SK-N-SH (cell line): ENCODE measurements at regions not wholly inside any gene's neighbourhood (a gene's known extent, or its start where the extent isn't known, plus 50 kb on each side); places are given as distances from the start of the nearest gene placed in this dataset.

Experiments
- CTCF ChIA-PET: fragments of 300-600, 350-600 bp; formaldehyde crosslinking; extraction: SDS; loops from one replicate; lab custom pipeline; 2021; lab: Yijun Ruan, JAX
- POLR2A ChIA-PET: fragments of 350-600 bp; sonication (Branson Sonifier 250); formaldehyde crosslinking; extraction: SDS; loops from one replicate; lab custom pipeline; 2020; ENCODE audit warnings: antibody characterized with exemption, inconsistent platforms; lab: Yijun Ruan, JAX
- DNase-seq: peaks from one replicate; pipeline ENCODE4 v3.0.0; 2012
- H2AFZ ChIP-seq: fragments of 200-600 bp; sonication (generic); 2 replicates; pipeline ENCODE4 v1.8.1; 2016; ENCODE audit warnings: antibody characterized with exemption, mild to moderate bottlenecking, low read depth
- H3F3A ChIP-seq: fragments of 200-600 bp; sonication (generic); replicated peaks from 2 replicates; pipeline ENCODE3; 2016; ENCODE audit warnings: antibody characterized with exemption, mild to moderate bottlenecking; ENCODE audit not compliant: insufficient read depth
- H3K27ac ChIP-seq, 2 experiments: fragments of 200-500 bp in 1 of 2; fragments of 200-600 bp in 1 of 2; sonication (Bioruptor generic) in 1 of 2; sonication (generic), shearing (Covaris generic) in 1 of 2; 2 replicates each; pipeline versions ENCODE4 v1.5.1 to v1.6.1; 2014 to 2016; ENCODE audit warnings: low read depth in 2 of 2, inconsistent platforms in 1 of 2, low read length in 1 of 2, mild to moderate bottlenecking in 1 of 2, mixed read lengths in 1 of 2
- H3K27me3 ChIP-seq: fragments of 200-600 bp; sonication (generic), shearing (Covaris generic); 2 replicates; pipeline ENCODE4 v1.6.1; 2016; ENCODE audit warnings: mixed run types; ENCODE audit not compliant: insufficient read depth
- H3K36me3 ChIP-seq, 2 experiments: fragments of 200-500 bp in 1 of 2; fragments of 200-600 bp in 1 of 2; sonication (Bioruptor generic) in 1 of 2; sonication (generic) in 1 of 2; replicated peaks in 1 of 2; 2 replicates each; pipeline versions ENCODE3 to v1.5.1; 2014 to 2016; ENCODE audit warnings: low read length in 1 of 2, mild to moderate bottlenecking in 1 of 2; ENCODE audit not compliant: insufficient read depth in 2 of 2, control insufficient read depth in 1 of 2
- H3K4me1 ChIP-seq, 2 experiments: fragments of 200-500 bp in 1 of 2; fragments of 200-600 bp in 1 of 2; sonication (Bioruptor generic) in 1 of 2; sonication (generic), shearing (Covaris generic) in 1 of 2; 2 replicates each; pipeline versions ENCODE4 v1.5.1 to v1.6.1; 2014 to 2016; ENCODE audit warnings: low read depth in 1 of 2, low read length in 1 of 2, mixed run types in 1 of 2; ENCODE audit not compliant: insufficient read depth in 2 of 2, control insufficient read depth in 1 of 2
- H3K4me2 ChIP-seq: fragments of 200-600 bp; sonication (generic), shearing (Covaris generic); 2 replicates; pipeline ENCODE4 v1.6.1; 2017; ENCODE audit warnings: mixed run types
- H3K4me3 ChIP-seq, 2 experiments: fragments of 200-500 bp in 1 of 2; fragments of 200-600 bp in 1 of 2; sonication (Bioruptor generic) in 1 of 2; sonication (generic), shearing (Covaris generic) in 1 of 2; 2 replicates each; pipeline versions ENCODE4 v1.5.1 to v1.8.1; 2014 to 2016; ENCODE audit warnings: low read depth in 2 of 2, inconsistent platforms in 1 of 2, low read length in 1 of 2, mild to moderate bottlenecking in 1 of 2, mixed read lengths in 1 of 2, moderate library complexity in 1 of 2
- H3K79me2 ChIP-seq: fragments of 200-600 bp; sonication (generic); 2 replicates; pipeline ENCODE4 v1.8.1; 2017; ENCODE audit warnings: mild to moderate bottlenecking; ENCODE audit not compliant: insufficient read depth
- H3K9ac ChIP-seq: fragments of 200-600 bp; sonication (generic); 2 replicates; pipeline ENCODE4 v1.6.1; 2017; ENCODE audit warnings: mixed run types
- H3K9me2 ChIP-seq: fragments of 200-600 bp; sonication (generic); 2 replicates; pipeline ENCODE4 v1.6.1; 2017; ENCODE audit warnings: mixed run types
- H3K9me3 ChIP-seq: fragments of 200-600 bp; sonication (generic); 2 replicates; pipeline ENCODE4 v1.6.1; 2017; ENCODE audit warnings: mixed run types, mild to moderate bottlenecking, moderate library complexity
- H4K20me1 ChIP-seq: fragments of 200-600 bp; sonication (generic); 2 replicates; pipeline ENCODE4 v1.6.1; 2017; ENCODE audit warnings: mild to moderate bottlenecking, mixed run types; ENCODE audit not compliant: insufficient read depth
- CHD2 ChIP-seq: fragments of 150-350 bp; IDR thresholded peaks from 2 replicates; pipeline ENCODE4 v1.6.1; 2018; ENCODE audit warnings: low read length; ENCODE audit not compliant: partially characterized antibody
- ELF1 ChIP-seq: IDR thresholded peaks from 2 replicates; pipeline ENCODE4 v1.4.0; 2012
- FOSL2 ChIP-seq: IDR thresholded peaks from 2 replicates; pipeline ENCODE4 v1.4.0; 2012; ENCODE audit warnings: low read depth, mild to moderate bottlenecking, moderate library complexity, borderline replicate concordance
- FOXJ3 ChIP-seq: sonication (generic); formaldehyde crosslinking; IDR thresholded peaks from 2 replicates; pipeline ENCODE4 v1.5.1; 2020; ENCODE audit warnings: mild to moderate bottlenecking, missing genetic modification reagents
- GATA2 ChIP-seq: sonication (generic); formaldehyde crosslinking; IDR thresholded peaks from 2 replicates; pipeline ENCODE4 v1.5.0; 2020; ENCODE audit warnings: mild to moderate bottlenecking, missing genetic modification reagents
- MXI1 ChIP-seq: IDR thresholded peaks from 2 replicates; pipeline ENCODE4 v1.6.1; 2012; ENCODE audit warnings: mild to moderate bottlenecking, low read depth, low read length, improper control_type of control experiment
- NFIC ChIP-seq: IDR thresholded peaks from 2 replicates; pipeline ENCODE4 v1.4.0; 2012; ENCODE audit warnings: borderline replicate concordance
- RXRA ChIP-seq: IDR thresholded peaks from 2 replicates; pipeline ENCODE4 v1.4.0; 2012; ENCODE audit warnings: low read depth, mild to moderate bottlenecking, borderline replicate concordance
- TAF1 ChIP-seq: IDR thresholded peaks from 2 replicates; pipeline ENCODE4 v1.6.1; 2012; ENCODE audit warnings: low read depth, mild to moderate bottlenecking, low read length, moderate library complexity, borderline replicate concordance
- TCF12 ChIP-seq: IDR thresholded peaks from 2 replicates; pipeline ENCODE4 v1.4.0; 2012
- TEAD4 ChIP-seq: IDR thresholded peaks from 2 replicates; pipeline ENCODE4 v1.4.0; 2012; ENCODE audit warnings: mild to moderate bottlenecking, borderline replicate concordance; ENCODE audit not compliant: insufficient read depth
- WGBS: methylation state at CpG from one replicate; pipeline ENCODE4 v1.1.6; 2017; ENCODE audit warnings: low lambda C conversion rate; 5-methylcytosine and 5-hydroxymethylcytosine counted together
- TF ChIP-seq, protein P1 (sequence below): IDR thresholded peaks from 2 replicates; pipeline ENCODE4 v1.4.0; 2012; ENCODE audit warnings: low read depth, borderline replicate concordance
- TF ChIP-seq, protein P2 (sequence below): IDR thresholded peaks from 2 replicates; pipeline ENCODE4 v1.6.1; 2012; ENCODE audit warnings: mild to moderate bottlenecking, low read depth, low read length, moderate library complexity
- TF ChIP-seq, protein P3 (sequence below): IDR thresholded peaks from 2 replicates; pipeline ENCODE4 v1.4.0; 2012; ENCODE audit warnings: low read depth
- TF ChIP-seq, protein P4 (sequence below): fragments of 150-350 bp; IDR thresholded peaks from 2 replicates; pipeline ENCODE4 v1.6.1; 2017; ENCODE audit warnings: antibody characterized with exemption, low read length, low read depth, borderline replicate concordance

GRCh38 chr6:28777147-28777461, 146.7 kb downstream of the TRIM27 start (continued):
- TF ChIP-seq FOXJ3 (CRISPR knock-in tag): no peak
- TF ChIP-seq FOSL2: no peak
- TF ChIP-seq, protein P1, sequence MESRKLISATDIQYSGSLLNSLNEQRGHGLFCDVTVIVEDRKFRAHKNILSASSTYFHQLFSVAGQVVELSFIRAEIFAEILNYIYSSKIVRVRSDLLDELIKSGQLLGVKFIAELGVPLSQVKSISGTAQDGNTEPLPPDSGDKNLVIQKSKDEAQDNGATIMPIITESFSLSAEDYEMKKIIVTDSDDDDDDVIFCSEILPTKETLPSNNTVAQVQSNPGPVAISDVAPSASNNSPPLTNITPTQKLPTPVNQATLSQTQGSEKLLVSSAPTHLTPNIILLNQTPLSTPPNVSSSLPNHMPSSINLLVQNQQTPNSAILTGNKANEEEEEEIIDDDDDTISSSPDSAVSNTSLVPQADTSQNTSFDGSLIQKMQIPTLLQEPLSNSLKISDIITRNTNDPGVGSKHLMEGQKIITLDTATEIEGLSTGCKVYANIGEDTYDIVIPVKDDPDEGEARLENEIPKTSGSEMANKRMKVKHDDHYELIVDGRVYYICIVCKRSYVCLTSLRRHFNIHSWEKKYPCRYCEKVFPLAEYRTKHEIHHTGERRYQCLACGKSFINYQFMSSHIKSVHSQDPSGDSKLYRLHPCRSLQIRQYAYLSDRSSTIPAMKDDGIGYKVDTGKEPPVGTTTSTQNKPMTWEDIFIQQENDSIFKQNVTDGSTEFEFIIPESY: no peak
- TF ChIP-seq, all 33 proteins: peak for 0

DNA sequence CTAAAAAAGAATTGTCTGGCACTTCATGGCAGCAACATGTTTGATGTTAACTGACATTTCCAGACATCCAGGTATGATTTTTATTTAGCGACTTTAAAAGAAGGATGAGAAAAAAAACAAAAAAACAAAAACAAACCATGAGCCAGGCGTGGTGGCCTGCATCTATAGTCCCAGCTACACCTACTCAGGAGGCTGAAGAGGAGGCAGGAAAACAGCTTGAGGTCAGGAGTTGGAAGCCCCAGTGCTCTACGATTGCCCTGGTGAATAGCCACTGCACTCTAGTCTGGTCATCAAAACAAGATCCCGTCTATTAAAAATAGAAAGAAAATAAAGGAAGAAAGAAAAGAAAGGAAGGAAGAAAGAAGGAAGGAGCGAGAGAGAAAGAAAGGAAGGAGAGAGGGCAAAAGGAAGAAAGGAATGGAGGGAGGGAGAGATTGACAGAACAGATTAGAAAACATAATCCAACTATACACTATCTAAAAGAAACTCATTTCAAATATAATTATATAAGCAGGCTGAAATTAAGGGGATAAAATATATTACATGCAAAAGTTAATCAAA, 141.6 kb downstream of the TRIM27 start:
- H3K9ac ChIP-seq: no peak overlapping the region
- 0 out of 2 replicates have a peak overlapping the region, but pooled peaks have one; percentile 47 for H2AFZ ChIP-seq
- CTCF ChIA-PET: no interaction called here
- H3K36me3 ChIP-seq: no peaks in the 10 kb centered on the region
- 7% methylated on average over 5 of the region's 5 CpGs for WGBS
- 0 out of 4 replicates have a peak, but pooled peaks cover 0 to 4% of the 10 kb centered on the region in 2 experiments for H3K4me1 ChIP-seq
- H3K9me3 ChIP-seq: no peaks in the 10 kb centered on the region
- H3K27me3 ChIP-seq: peaks cover 77% of the 10 kb centered on the region
- H3K27ac ChIP-seq: no peak overlapping the region
- no peaks in the 10 kb centered on the region for H4K20me1 ChIP-seq
- no peaks in the 10 kb centered on the region for H3K79me2 ChIP-seq
- no peak for DNase-seq
- no peak for TF ChIP-seq TCF12
- TF ChIP-seq MXI1: no peak
- TF ChIP-seq TAF1: no peak
- H3K9me2 ChIP-seq: no peaks in the 10 kb centered on the region
- POLR2A ChIA-PET: no interaction called here
- H3K4me2 ChIP-seq: peak overlapping the region; percentile 24; the same call in 1 of the 2 replicates
- H3K4me3 ChIP-seq: no peak overlapping the region
- H3F3A ChIP-seq: no peaks in the 10 kb centered on the region

DNA sequence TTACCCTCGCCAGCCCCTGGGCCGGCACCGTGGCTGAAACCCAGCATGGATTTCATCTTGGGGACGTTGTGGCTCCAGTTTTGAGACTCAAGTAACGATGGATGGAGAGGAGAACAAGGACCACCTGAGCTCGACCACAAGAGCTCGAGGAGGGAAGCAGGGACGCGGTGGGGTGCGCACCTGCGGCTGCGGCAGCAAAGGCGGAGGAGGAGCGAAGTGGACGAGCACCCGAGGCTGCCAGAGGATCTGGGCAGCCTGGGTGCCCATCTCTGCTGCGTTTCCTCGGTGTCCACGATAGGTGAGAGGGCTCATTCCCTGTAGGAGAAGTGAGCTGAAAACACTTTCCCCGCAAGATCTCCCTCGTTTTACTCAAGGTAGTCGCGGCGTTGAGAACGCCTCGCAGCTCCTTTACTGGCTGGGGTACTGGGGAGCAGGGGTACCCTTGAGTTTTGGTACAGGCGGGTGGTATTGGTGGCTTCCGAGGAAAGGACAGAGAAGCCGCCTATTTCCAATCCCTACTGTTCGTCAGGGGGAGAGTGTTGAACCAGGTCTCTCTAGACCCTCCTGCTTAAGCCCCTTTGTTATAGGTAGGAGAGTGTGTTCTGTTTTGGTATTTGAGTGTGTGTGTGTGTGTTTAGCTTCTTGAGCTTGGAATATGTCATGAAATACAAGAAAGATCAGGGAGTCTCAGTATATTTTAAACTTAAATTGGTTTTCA, 137.7 kb downstream of the TRIM27 start:
- CTCF ChIA-PET: no interaction called here
- 9% methylated on average over 24 of the region's 30 CpGs for WGBS
- TF ChIP-seq ELF1 (no peak), GATA2 (no peak), TEAD4 (no peak), RXRA (no peak), CHD2 (no peak), NFIC (no peak), FOSL2 (no peak)
- TF ChIP-seq, protein P1: no peak
- TF ChIP-seq, protein P2, sequence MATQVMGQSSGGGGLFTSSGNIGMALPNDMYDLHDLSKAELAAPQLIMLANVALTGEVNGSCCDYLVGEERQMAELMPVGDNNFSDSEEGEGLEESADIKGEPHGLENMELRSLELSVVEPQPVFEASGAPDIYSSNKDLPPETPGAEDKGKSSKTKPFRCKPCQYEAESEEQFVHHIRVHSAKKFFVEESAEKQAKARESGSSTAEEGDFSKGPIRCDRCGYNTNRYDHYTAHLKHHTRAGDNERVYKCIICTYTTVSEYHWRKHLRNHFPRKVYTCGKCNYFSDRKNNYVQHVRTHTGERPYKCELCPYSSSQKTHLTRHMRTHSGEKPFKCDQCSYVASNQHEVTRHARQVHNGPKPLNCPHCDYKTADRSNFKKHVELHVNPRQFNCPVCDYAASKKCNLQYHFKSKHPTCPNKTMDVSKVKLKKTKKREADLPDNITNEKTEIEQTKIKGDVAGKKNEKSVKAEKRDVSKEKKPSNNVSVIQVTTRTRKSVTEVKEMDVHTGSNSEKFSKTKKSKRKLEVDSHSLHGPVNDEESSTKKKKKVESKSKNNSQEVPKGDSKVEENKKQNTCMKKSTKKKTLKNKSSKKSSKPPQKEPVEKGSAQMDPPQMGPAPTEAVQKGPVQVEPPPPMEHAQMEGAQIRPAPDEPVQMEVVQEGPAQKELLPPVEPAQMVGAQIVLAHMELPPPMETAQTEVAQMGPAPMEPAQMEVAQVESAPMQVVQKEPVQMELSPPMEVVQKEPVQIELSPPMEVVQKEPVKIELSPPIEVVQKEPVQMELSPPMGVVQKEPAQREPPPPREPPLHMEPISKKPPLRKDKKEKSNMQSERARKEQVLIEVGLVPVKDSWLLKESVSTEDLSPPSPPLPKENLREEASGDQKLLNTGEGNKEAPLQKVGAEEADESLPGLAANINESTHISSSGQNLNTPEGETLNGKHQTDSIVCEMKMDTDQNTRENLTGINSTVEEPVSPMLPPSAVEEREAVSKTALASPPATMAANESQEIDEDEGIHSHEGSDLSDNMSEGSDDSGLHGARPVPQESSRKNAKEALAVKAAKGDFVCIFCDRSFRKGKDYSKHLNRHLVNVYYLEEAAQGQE: no peak
- TF ChIP-seq, protein P3, sequence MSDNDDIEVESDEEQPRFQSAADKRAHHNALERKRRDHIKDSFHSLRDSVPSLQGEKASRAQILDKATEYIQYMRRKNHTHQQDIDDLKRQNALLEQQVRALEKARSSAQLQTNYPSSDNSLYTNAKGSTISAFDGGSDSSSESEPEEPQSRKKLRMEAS: no peak
- TF ChIP-seq, protein P4, sequence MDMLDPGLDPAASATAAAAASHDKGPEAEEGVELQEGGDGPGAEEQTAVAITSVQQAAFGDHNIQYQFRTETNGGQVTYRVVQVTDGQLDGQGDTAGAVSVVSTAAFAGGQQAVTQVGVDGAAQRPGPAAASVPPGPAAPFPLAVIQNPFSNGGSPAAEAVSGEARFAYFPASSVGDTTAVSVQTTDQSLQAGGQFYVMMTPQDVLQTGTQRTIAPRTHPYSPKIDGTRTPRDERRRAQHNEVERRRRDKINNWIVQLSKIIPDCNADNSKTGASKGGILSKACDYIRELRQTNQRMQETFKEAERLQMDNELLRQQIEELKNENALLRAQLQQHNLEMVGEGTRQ: no peak

More for the DNA sequence above, 137.7 kb downstream of the TRIM27 start:
- Histone ChIP-seq H3K4me2 (no peak overlapping the region), H3K4me3 (no peak overlapping the region), H4K20me1 (no peaks in the 10 kb centered on the region), H3K9ac (no peak overlapping the region), H3K27ac (no peak overlapping the region), H3K36me3 (no peaks in the 10 kb centered on the region), H3K9me3 (no peaks in the 10 kb centered on the region), H3K27me3 (peaks cover 69% of the 10 kb centered on the region), H3K9me2 (no peaks in the 10 kb centered on the region), H3K4me1 (0 out of 4 replicates have a peak, but pooled peaks cover 0 to 4% of the 10 kb centered on the region in 2 experiments), H2AFZ (no peak overlapping the region), H3F3A (no peaks in the 10 kb centered on the region), H3K79me2 (no peaks in the 10 kb centered on the region)
- POLR2A ChIA-PET: no interaction called here
- no peak for DNase-seq
